ENCODE measurements at regions not wholly inside any gene's neighbourhood (a gene's known extent, or its start where the extent isn't known, plus 50 kb on each side); places are given as distances from the start of the nearest gene placed in this dataset.

DNA sequence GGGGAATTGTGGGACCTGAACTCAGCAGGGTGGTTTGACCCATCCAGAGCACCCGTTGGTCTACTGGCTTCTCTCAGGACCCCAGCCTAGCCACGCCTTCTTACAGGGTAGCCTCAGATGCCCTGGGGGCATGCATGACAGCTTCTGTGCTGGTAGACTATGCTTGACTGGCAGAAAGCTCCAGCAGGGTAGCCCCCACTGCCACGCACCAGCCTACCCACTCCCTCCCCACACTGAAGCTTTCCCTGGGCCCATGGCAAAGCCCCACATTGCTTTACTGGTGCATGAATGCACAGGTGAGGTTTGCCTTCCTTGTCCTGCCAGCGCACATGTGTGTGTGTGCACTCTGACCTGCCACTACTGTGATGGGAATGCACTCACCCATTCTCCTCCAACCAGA is 772.2 kb downstream of the LRFN5 start:
- DNase-seq (ENCODE audit: low spot score): no peak

DNA sequence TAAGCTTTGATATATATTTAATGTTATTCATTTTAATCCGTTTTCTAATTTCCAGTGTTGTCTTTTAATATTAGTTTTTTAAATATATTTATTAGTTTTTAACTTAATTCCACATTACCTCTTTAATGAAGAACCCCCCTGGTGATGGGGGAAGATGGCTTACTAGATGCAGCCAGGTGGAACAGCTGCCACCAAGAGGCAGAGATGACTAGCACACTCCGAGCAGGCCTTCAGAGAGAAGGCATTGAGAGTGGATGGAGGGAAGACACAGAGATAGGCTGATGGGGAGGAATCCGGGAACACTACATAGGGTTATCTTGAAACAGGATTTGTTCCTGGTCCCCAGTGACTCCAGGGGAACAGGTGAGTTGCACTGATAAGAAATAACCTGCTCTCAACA is 771.6 kb downstream of the LRFN5 start:
- no peak for DNase-seq (ENCODE audit: low spot score)

DNA sequence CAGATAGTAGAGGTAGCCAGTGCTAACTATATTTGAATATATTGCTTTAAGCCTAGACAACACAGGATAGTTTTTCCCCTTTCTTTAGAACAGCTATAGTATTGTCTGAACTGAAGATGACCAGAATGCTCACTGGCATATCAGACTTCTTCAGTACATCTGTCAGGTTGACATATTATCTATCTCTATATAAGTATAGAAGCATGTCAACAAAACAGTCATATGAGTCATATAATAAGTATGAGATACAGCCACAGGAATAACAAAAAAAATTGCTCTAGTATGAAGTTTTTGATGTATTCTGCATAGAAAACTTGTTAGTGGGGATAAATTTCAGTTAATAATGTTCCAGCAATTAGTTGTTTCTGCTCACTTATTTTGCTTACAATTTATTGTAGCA is 767.7 kb downstream of the LRFN5 start:
- DNase-seq (ENCODE audit: low spot score): no peak

DNA sequence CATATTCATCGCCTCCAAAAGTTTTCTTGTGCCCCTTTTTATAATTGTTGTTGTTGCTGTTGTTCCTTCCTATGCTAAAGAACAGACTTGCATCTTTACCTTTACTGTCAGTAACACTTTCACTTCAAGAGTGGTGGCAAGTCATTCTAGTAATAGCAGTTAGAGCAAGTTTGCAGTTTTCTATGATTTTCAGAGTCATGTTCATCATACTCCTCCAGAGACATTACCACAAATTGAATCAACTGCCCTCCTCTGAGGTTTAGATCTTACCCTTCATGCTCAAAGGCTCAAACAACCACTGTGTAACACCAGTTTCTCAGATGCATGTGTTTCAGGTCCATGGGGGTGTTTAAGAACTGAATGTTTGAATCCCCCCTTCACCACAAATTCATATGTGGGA is 763.4 kb downstream of the LRFN5 start:
- no peak for DNase-seq (ENCODE audit: low spot score)

DNA sequence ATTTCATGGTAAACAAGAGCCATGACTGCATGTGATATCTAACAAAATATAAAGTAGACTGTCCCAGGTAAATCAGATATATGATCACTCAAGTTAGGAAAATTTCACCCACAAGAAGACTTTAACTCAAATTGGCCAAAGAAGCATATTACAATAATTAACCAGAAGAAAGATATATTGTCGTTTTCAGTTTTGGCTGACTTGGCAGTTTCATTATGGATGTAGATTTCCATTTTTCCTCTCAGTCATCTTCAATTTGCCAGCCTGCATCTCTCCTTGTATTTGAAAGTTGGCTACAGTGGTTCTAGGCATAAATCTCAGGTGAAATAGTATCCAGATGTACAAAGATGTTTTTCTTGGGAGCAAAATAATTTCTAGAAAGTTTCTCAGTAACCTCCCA is 761.6 kb downstream of the LRFN5 start:
- DNase-seq (ENCODE audit: low spot score): no peak

DNA sequence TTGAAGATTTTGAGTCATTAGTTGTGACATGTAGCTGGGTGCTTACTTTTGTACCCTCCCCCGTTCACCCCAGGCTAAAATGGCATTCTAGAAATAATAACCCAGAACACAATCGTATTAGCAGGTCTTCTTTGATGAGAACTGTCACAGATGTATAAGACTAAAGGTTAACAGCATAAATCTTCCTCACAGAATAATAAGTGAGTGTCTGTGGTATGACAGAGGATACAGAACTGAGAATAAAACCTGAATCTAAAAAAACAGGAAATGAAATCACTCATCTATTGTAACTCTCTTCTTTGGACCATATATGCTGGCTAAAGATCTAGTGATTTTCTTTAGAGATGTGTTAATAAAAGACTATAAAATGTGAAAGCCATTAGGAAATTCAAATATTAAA is 746.6 kb downstream of the LRFN5 start:
- no peak for DNase-seq (ENCODE audit: low spot score)

DNA sequence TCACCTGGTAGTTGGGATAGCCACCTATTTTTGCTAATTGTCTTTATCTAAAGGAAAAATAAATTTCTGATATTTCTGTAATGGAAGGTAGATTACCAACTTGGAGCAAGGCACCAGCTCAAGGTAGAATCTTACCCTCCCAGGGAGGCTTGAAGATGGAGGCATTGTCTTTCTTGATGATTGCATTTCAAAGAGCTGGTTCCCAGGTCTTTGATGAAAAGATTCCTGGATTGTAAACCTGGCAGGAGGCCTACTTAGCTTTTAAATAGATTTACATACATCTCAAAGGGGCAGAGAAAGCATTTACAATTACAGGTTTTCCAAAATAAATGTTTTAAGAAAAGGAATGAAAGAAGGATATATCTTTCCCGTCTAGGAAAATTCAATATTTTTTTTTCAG is 729.2 kb downstream of the LRFN5 start:
- DNase-seq (ENCODE audit: low spot score): no peak

DNA sequence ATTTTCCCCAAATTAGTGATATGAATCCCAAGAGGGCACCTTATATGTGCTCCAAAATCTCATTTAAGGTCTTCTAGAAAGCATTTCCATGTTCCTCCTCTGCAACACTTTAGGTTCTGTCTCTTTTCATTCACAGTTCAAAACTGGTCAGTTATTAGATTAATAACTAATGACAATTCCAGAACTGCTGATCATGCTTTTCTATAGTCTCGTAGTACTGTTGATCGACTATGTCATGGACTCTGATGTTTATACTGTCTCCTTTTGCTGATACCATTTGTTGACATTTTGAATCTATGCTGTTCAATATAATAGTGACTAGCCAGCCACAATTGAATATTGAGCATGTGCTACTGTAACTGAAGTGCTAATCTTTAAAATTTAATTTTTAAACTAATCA is 728.3 kb downstream of the LRFN5 start:
- no peak for DNase-seq (ENCODE audit: low spot score)

DNA sequence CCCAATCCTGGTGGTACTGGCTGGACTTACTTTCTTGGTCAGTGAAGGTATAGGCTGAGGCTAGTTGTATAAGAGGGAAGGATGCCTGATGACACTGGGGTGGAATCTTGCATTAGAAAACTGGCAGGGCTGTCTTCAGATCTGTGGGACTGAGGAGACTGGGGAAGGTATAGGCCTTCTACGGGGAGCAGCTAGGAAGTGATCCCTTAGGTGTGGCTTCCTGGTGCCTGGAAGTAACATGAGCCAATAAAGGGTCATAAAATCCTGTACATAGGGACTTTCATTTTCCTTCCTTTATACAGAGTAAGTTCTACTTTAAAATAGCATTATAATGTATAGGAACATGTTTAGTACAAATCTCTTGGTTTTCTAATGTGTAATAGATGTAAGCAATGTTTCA is 716.8 kb downstream of the LRFN5 start:
- DNase-seq (ENCODE audit: low spot score): no peak

DNA sequence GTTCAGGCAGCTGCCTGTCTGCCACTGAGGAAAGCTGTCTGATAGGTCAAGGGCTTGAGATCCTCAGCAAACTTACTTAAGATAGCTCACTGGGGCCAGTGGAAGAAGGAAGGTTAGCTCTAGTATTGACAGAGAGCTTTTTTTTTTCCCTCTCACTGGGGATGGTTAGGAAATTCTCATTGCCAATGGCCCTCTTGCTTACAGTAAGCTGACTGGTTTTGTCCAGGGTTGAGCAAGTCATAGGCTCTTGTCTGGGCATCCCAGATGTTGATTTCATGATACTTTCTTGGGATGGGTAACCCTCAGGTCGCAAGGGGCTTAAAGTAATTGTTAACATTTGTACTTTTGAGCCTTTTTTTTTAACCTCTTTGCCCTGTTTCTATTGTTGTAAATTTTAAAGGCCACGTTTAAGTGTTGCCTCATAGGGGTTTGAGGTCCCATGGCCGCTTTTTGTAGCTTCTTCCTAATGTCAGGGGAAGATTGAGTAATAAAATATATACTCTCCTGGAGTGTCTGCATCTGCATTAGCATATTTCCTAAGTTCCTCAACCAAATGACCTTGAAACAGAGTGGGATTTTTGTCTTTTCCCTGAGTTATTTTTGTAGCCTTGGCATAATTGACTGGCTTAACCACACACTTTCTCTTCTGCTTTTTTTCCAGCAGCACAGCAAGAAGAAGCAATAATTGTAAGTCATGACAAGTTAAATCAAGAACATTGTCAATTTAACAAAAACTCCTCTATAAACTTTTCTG is 716.0 kb downstream of the LRFN5 start:
- DNase-seq (ENCODE audit: low spot score): no peak

DNA sequence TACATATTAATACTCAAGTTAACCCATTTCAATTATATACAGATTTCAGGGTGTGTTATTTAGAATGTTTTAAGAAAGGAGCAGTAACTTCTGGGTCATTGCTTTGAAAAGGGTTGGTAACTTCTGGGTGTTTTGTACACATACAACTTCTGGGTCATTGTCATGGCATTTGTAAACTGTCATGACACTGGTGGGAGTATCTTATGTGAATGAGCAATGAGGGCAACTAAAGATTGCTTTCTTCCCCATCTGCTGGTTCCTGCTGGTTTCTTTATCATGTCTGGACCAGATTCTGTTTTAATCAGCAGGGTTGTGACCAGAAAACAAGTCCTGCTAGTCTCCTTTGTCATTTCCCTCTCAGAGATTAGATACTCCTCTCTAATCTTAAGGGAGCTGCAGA is 713.3 kb downstream of the LRFN5 start:
- DNase-seq (ENCODE audit: low spot score): no peak

DNA sequence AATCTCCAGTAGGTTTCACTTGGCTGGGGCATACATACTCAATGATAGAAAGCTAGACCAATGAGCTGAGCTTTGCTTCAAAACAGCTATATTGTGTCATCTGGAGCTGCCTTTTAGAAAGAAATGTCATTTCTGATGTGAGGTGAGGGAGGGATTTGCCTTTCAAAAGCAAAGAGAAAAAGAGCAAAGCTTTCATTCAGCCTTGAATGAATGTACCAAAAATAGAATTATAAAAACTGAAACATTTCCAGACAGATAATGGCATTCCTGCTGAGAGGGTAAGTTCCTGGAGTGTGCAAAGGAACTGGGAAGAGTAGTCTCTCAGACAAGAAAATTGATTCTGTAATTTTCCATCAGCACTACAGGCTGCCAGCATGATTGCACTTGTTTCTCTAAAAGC is 710.0 kb downstream of the LRFN5 start:
- DNase-seq (ENCODE audit: low spot score): no peak

DNA sequence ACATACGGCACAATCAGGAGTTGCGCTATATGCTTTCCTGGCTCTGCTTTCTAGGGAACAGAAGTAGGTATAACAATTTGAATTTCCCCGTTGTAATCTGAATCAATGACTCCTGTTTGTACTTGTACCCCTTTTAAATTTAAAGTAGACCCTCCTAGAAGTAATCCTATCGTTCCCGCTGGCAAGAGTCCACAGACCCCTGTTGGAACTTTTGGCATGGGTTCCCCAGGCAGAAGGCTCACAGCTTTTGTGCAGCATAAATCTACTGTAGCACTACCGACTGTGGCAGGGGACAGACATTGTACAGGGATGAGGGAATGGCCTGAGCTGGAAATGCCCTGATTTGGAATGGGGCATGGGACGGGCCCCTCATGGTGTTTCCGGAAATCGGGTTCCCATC is 705.2 kb downstream of the LRFN5 start:
- DNase-seq (ENCODE audit: low spot score): no peak

DNA sequence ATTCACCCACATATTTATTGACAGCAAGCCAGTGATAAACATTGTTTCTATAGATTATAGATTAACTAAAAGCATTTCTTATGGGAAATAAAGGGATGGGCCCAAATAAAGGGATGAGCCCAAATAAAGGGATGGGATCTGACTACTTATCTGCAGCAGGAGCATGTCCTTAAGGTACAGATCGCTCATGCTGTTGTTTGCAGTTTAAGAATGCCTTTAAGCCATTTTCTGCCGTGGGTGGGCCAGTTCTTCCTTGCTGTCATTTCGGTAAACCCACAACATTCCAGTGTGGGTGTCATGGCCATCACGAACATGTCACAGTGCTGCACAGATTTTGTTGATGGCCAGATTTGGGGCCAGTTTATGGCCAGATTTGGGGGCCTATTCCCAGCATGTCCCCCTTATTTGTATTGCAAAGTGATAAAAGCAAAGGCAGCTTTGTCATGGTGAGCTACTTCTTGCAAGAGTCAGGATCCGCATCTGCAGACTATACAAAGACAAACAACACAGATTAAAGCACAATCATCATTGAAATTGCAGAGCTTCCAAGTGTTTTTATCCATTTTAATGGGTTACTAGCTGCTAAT is 700.7 kb downstream of the LRFN5 start:
- no peak for DNase-seq (ENCODE audit: low spot score)

DNA sequence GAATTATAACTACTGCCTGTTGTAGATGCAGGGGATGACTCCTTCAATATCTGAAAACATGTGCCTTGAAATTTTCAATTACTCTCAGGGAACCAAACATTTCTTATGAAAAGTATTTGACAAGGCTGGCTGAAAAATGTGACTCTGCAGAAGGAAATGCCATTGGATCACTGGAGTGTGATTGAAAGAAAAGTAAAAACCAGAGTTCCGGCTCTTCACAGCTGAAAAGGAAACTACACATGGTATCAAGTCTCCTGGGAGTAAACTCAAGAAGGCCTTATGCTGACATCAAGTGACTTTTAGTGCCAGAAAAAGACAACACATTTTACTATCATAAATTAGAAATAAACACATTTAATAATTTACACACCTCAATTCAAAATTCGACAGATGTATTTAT is 693.0 kb downstream of the LRFN5 start:
- DNase-seq (ENCODE audit: low spot score): no peak

DNA sequence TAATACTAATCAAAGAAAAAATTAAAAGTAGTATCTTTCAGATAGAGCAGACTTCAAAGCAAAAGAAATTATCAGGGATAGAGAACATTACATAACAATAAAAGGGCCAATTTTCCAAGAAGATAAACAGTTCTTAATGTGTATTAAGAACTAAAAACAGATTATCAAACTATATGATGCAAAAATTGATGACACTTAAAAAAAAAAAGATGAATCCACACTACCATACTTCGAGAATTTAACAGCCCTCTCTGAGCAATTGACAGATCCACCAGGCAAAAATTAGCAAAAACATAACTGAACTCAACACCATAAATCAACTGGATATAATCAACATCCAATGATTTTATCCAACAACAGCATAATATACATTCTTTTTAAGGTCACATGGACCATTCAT is 686.5 kb downstream of the LRFN5 start:
- DNase-seq (ENCODE audit: low spot score): no peak

DNA sequence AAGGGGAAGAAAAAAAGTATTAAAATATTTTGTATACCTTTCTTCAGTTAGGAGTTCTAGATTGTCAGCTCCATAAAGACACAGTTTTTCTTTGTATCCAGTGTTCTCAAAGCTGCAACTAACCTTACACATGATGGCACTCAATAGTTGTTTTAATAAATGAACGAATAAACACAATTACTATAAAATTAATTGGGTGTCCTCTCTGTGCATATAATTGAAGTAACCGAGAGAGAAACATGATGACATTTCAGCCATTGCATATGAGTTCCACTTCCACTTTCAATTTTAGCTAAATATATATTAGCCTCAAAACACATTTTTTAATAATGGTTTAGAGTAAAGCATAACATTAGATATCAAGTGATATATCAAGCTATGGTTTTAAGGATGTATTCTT is 671.2 kb downstream of the LRFN5 start:
- no peak for DNase-seq (ENCODE audit: low spot score)

DNA sequence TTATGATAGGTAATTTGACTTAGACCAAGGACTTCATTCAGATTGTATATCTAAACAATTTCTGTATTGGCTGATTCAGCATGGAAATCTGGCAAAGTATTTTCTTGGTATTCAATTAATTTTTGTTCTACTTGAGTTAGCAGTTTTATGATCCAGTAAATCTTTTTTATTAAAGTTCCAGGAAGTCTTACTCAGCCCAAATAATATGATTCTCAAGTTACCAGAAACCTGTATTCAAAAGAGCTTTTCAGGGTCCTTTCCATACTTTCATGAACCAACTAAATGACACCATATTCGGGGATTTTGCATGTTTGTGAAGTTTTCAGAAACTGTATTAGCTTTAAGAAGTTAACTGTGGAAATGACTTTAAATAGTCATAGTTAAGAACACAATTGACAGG is 662.6 kb downstream of the LRFN5 start:
- DNase-seq (ENCODE audit: low spot score): no peak

DNA sequence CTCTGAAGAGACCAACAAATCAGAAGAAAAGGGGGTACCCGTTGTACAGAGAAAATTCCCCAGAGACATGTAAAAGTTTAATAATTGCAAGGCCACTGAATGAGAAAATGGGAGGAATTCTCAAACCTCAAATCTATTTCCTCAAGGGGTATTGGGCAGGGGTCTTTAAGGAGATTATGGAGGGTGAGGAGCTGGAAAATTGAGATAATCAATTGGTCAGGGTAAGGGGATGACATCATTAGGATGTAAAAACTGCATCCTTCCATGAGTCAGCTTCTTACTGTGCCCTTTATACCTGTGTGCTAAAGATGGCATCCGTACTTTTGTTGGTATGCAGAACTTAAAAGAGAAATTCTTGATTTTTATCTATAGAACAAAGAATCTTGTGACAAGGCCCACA is 641.5 kb downstream of the LRFN5 start:
- DNase-seq (ENCODE audit: low spot score): no peak

DNA sequence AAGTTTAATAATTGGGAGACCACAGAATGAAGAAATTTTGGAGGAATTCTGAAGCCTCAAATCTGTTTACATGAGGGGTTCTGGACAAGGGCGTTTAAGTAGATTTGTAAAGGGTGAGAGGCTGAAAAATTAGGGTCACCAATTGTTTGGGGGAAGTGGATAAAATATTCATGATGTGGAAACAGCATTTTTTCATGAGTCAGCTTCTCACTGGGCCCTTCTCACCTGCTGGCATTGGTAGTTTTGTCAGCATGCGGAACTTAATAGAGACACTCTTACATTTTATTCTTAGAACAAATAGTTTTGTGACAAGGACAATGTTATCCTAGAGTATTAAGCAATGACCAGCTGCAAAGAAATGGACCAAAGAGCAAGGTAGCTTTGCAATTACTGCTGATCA is 634.4 kb downstream of the LRFN5 start:
- no peak for DNase-seq (ENCODE audit: low spot score)

DNA sequence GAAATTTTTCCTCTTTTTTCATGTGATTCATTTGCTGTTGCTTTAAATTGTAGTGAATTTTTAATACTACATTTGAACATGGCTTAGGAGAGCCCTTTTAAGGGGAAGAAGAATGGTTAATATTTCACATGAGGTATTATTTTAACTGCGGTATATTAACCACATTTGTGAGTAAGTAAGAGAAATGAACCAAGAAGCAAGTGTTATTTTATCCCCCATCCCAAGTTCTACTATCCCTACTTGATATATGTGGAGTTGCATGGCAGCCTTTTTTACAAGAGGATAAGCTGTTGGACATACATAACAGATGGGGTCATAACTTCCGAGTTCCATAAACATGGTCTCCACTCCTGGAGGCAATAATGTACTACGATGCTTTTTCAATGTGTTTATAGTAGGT is 623.3 kb downstream of the LRFN5 start:
- DNase-seq (ENCODE audit: low spot score): no peak

DNA sequence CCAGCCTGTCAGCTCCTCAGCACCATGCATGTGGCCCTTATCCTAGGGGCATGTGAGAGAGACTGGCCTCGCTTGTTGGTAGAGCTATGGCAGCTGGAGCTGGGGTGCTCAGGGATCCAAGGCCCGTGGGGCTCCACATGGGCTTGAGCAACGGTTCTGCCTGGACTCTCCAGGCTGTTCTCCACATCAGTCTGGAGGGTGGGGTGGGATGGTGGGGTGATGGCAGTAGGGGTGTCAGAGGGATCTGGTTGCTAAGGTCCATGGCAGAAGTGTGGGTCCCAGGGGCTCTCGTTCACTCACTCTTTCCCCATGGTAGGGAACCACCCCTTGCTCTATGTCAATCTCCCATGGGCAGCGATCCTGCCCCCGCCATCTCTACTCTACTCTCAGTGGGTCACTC is 622.6 kb downstream of the LRFN5 start:
- DNase-seq (ENCODE audit: low spot score): no peak

DNA sequence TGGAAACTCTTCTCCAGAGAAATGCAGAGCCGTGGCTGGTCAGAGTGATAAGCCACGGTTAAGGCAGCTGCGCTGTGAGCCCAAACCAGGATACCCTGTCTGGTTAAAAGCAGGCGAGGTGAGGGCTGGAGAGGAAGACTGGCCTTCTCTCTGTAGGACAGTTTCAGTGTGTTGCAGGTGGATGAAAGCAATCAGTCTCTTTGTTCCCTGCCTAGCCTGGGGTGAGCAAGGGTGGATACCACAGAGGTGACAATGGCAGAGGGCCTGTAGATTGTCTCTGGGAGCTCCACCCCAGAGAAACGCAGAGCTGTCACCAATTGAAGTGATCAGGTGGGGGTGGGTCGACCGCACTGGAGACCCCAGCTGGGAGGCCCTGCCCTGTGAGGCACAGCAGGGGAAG is 621.9 kb downstream of the LRFN5 start:
- DNase-seq (ENCODE audit: low spot score): no peak

All from hepatic stellate cell (primary cell).